Natural killer cell (primary cell): ENCODE measurements at regions not wholly inside any gene's neighbourhood (a gene's known extent, or its start where the extent isn't known, plus 50 kb on each side); places are given as distances from the start of the nearest gene placed in this dataset.

ENCODE experiments used
- ATAC-seq, 3 donors: fragments of 150-1000 bp in 2 of 3; fragments of 200-7000 bp in 1 of 3; cut with Tn5 transposase; 1 replicate in 1 of 3; 2 replicates in 2 of 3; pipeline ENCODE4 v1.10.0; 2021; ENCODE audit warnings: mild to moderate bottlenecking in 2 of 3, moderate library complexity in 2 of 3
- DNase-seq, 2 donors: peaks; one replicate each; pipeline versions ENCODE4 v3.0.0 to v3.0.0-alpha.2; 2013 to 2021; ENCODE audit warnings: mixed read lengths in 1 of 2
- H3K27ac ChIP-seq: one replicate; pipeline ENCODE4 v1.5.1; 2013; ENCODE audit warnings: mild to moderate bottlenecking, low read length
- H3K27me3 ChIP-seq: one replicate; pipeline ENCODE4 v1.6.1; 2013; ENCODE audit warnings: low read length; ENCODE audit not compliant: control insufficient read depth, insufficient read depth
- H3K36me3 ChIP-seq: one replicate; pipeline ENCODE4 v1.6.1; 2013; ENCODE audit warnings: low read length; ENCODE audit not compliant: control insufficient read depth, insufficient read depth
- H3K4me1 ChIP-seq: one replicate; pipeline ENCODE4 v1.6.1; 2013; ENCODE audit warnings: low read length; ENCODE audit not compliant: control insufficient read depth, insufficient read depth
- H3K4me3 ChIP-seq: one replicate; pipeline ENCODE4 v1.5.1; 2013; ENCODE audit warnings: low read length
- H3K9me3 ChIP-seq: one replicate; pipeline ENCODE4 v1.6.1; 2013; ENCODE audit warnings: low read length; ENCODE audit not compliant: control insufficient read depth, insufficient read depth
- H3K27ac Mint-ChIP-seq, 2 donors: one replicate each; pipeline ENCODE4 v1.8.0; 2022; ENCODE audit warnings: mild to moderate bottlenecking in 2 of 2, mixed read lengths in 2 of 2, moderate library complexity in 1 of 2
- H3K27me3 Mint-ChIP-seq, 2 donors: one replicate each; pipeline ENCODE4 v1.8.0; 2022; ENCODE audit warnings: low read depth in 2 of 2, mixed read lengths in 2 of 2
- H3K36me3 Mint-ChIP-seq: one replicate; pipeline ENCODE4 v1.8.0; 2022; ENCODE audit warnings: mixed read lengths
- H3K4me1 Mint-ChIP-seq, 2 donors: one replicate each; pipeline ENCODE4 v1.8.0; 2022; ENCODE audit warnings: mixed read lengths in 2 of 2
- H3K4me3 Mint-ChIP-seq: one replicate; pipeline ENCODE4 v1.8.0; 2022; ENCODE audit warnings: mild to moderate bottlenecking, moderate library complexity, mixed read lengths
- H3K9me3 Mint-ChIP-seq, 2 donors: one replicate each; pipeline ENCODE4 v1.8.0; 2022; ENCODE audit warnings: mixed read lengths in 2 of 2
- CTCF ChIP-seq: fragments of 200-600 bp; IDR thresholded peaks from one replicate; pipeline ENCODE4 v1.8.0; 2022; ENCODE audit warnings: antibody characterized with exemption
- WGBS: methylation state at CpG from one replicate; pipeline ENCODE4 v1.1.7; 2013; ENCODE audit warnings: missing lambda C conversion rate; ENCODE audit not compliant: insufficient coverage; 5-methylcytosine and 5-hydroxymethylcytosine counted together
- intact Hi-C: fragments of 100-400 bp; cut with micrococcal nuclease; formaldehyde crosslinking; loops from one replicate; pipeline ENCODE4 v1.14.2; 2022

GRCh38 chr3:145898487-145898886 lies 262.5 kb downstream of the PLOD2 start:
- Histone ChIP-seq H3K4me1 (no peaks in the 10 kb centered on the region), H3K27me3 (no peaks in the 10 kb centered on the region), H3K9me3 (no peaks in the 10 kb centered on the region), H3K36me3 (no peaks in the 10 kb centered on the region), H3K27ac (no peak overlapping the region), H3K4me3 (no peak overlapping the region)
- H3K27ac Mint-ChIP-seq: no peak overlapping the region
- no peak for ATAC-seq
- no peak overlapping the region for H3K4me3 Mint-ChIP-seq
- no peak for TF ChIP-seq CTCF
- 72% methylated on average over 3 of the region's 3 CpGs for WGBS
- no peaks in the 10 kb centered on the region for H3K4me1 Mint-ChIP-seq
- H3K27me3 Mint-ChIP-seq: no peaks in the 10 kb centered on the region
- intact Hi-C loops: no loop called here
- H3K9me3 Mint-ChIP-seq: peaks cover 14 to 20% of the 10 kb centered on the region in 2 donors
- H3K36me3 Mint-ChIP-seq: no peaks in the 10 kb centered on the region
- no peak for DNase-seq

- 76% methylated on average over 4 of the region's 4 CpGs for WGBS
- Histone ChIP-seq H3K4me1 (no peaks in the 10 kb centered on the region), H3K27ac (no peak overlapping the region), H3K4me3 (no peak overlapping the region), H3K36me3 (no peaks in the 10 kb centered on the region), H3K27me3 (no peaks in the 10 kb centered on the region), H3K9me3 (no peaks in the 10 kb centered on the region)
- TF ChIP-seq CTCF: no peak
- H3K27me3 Mint-ChIP-seq: no peaks in the 10 kb centered on the region
- intact Hi-C loops: no loop called here
- no peak overlapping the region for H3K27ac Mint-ChIP-seq
- no peak overlapping the region for H3K4me3 Mint-ChIP-seq
- no peaks in the 10 kb centered on the region for H3K36me3 Mint-ChIP-seq
- ATAC-seq: no peak
- no peaks in the 10 kb centered on the region for H3K4me1 Mint-ChIP-seq
- H3K9me3 Mint-ChIP-seq: peaks cover 13 to 16% of the 10 kb centered on the region in 2 donors
- DNase-seq: no peak
Measured at GRCh38 chr3:145899241-145899640, 261.7 kb downstream of the PLOD2 start.

- Histone ChIP-seq H3K27ac (no peak overlapping the region), H3K36me3 (no peaks in the 10 kb centered on the region), H3K4me3 (no peak overlapping the region), H3K27me3 (no peaks in the 10 kb centered on the region), H3K9me3 (peaks cover 6% of the 10 kb centered on the region), H3K4me1 (no peaks in the 10 kb centered on the region)
- Mint-ChIP-seq H3K36me3 (no peaks in the 10 kb centered on the region), H3K4me1 (no peaks in the 10 kb centered on the region), H3K4me3 (no peak overlapping the region), H3K27ac (no peak overlapping the region), H3K27me3 (no peaks in the 10 kb centered on the region), H3K9me3 (peaks cover 13% of the 10 kb centered on the region in 2 donors)
- ATAC-seq (no peak), DNase-seq (no peak)
- no peak for TF ChIP-seq CTCF
- intact Hi-C loops: no loop called here
- 75% methylated on average over 2 of the region's 3 CpGs for WGBS
Measured at GRCh38 chr3:145900056-145900829, 260.7 kb downstream of the PLOD2 start.

- Mint-ChIP-seq H3K4me1 (no peaks in the 10 kb centered on the region), H3K9me3 (peaks cover 9 to 12% of the 10 kb centered on the region in 2 donors), H3K4me3 (no peak overlapping the region), H3K27ac (no peak overlapping the region), H3K27me3 (no peaks in the 10 kb centered on the region), H3K36me3 (no peaks in the 10 kb centered on the region)
- no peak for TF ChIP-seq CTCF
- WGBS: 92% methylated on average over 1 of the region's 1 CpG
- intact Hi-C loops: no loop called here
- Histone ChIP-seq H3K4me1 (no peaks in the 10 kb centered on the region), H3K27me3 (no peaks in the 10 kb centered on the region), H3K36me3 (no peaks in the 10 kb centered on the region), H3K27ac (no peak overlapping the region), H3K9me3 (peaks cover 6% of the 10 kb centered on the region), H3K4me3 (no peak overlapping the region)
- no peak for ATAC-seq
- DNase-seq: no peak
Measured at GRCh38 chr3:145902166-145902565, 258.8 kb downstream of the PLOD2 start.
